Glomerular endothelial cell (primary cell): ENCODE measurements at regions not wholly inside any gene's neighbourhood (a gene's known extent, or its start where the extent isn't known, plus 50 kb on each side); places are given as distances from the start of the nearest gene placed in this dataset.

Source experiments
- DNase-seq: peaks from one replicate; pipeline ENCODE4 v3.0.0-alpha.2; 2011; ENCODE audit warnings: low read depth, low spot score; ENCODE audit errors: extremely low read depth

DNA sequence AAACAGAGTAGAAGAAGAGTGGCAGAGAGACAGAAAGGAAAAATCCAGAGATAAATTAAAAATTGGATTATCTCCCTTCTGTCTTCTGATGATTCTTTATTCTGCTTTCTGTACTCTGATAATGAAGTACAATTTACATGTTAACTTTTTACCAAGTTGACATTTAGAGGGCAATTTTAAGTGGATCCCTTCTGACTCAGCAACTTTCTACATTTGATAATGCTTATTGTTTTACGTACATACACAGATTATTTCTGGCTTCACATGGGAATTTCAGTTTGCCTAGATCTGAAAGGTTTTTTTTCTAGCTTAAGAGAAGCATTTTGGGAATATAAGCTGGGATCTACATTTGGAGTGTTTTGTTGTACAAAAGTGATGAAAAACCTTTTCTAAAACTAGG is 491.3 kb downstream of the OTOL1 start:
- DNase-seq: no peak

DNA sequence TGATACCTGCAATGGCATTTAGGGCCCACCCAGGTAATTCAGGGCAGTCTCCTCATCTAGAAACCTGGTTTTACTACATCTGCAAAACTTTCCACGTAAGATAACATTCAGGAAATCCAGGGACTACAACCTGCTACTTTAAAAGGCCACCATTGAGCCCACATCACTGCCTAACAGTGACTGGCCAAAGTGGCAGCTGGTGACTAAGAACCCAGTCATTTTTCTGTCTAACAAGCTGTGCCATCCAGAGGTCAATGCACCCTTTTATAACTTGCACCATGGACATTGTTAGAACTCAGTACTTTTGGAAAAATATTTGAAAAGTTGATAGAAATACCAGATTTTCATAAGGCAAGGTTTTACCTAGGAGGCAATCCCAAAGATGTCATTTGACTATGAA is 492.4 kb downstream of the OTOL1 start:
- no peak for DNase-seq

DNA sequence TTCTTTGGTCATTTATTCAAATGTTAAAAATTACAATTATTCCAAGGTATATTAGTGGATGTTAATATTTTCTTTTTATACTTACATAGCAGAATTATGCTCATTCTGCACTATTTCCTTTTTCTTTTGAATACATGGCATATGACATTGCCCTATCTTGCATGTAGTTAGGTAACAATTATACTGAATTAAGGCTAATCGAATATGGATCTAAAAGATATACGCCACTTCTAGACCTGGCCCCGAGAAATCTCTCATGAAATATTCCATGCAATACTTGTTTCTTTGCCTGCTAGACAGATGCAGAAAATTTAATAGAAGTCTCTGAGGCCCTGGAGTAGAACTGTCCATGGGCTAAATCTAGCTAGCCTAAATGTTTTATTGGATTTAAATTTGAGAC is 493.4 kb downstream of the OTOL1 start:
- DNase-seq: no peak

DNA sequence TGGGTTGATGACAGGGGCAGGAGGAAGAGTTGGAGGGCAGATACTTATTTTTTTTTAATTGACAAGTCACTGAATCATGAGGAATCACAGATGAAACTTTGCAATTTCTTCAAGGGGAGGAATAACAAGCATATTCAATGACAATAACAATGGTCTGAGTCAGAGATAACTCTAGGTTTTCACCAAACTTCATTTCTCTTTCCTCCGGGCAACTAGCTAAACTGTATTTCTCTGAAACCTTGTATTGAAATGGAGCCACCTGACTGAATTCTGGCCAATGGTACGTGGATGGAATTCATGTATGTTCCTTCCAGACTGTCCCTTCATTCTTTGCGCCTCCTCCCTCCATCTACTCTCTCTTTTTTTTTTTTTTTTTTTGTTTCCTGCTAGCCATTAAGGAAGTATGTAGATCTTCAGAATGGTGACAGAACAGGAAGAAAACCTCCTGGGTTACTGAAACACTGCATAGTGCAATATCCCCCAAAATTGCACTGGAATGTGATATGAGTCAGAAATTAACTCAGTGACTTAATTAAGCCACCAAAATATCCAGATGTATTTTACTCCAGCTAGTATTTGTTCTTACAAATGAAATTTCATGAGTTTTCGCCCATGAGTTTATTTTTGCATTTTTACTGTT is 495.4 kb downstream of the OTOL1 start:
- DNase-seq: no peak

DNA sequence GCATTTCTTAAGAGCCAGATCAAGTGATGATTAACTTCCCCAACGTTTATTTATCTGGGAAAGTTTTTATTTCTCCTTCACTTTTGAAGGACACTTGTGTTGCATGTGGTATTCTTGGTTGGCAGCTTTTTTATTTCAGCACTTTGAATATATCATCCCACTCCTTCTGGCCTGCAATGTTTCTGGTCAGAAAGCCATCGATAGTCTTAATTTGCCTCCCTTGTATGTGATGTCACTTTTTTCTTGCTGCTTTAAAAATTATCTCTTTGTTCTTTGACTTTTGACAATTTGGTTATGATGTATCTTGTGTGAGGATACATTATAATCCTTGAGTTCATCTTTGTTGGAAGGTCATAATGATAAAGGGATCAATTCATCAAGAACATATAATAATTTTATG is 503.2 kb downstream of the OTOL1 start:
- no peak for DNase-seq

DNA sequence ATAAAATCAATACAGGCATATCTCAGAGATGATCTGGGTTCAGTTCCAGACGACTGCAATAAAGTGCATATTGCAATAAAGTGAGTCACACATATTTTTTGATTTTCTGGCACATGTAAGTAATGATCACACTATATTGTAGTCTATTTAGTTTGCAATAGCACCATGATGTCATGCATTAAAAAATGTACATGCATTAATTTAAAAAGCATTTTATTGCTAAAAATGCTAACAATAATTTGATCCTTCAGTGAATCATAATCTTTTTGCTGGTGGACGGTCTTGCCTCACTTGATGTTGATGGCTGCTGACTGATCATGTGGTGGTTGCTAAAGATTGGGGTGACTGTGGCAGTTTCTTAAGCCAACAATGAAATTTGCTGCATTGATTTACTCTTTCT is 511.1 kb downstream of the OTOL1 start:
- DNase-seq: no peak

- DNase-seq: no peak
Measured at GRCh38 chr3:162012633-162013032, 516.0 kb downstream of the OTOL1 start.

- no peak for DNase-seq
Measured at GRCh38 chr3:162014284-162014683, 517.7 kb downstream of the OTOL1 start.

GRCh38 chr3:162015856-162016255 is 519.2 kb downstream of the OTOL1 start:
- no peak for DNase-seq

DNA sequence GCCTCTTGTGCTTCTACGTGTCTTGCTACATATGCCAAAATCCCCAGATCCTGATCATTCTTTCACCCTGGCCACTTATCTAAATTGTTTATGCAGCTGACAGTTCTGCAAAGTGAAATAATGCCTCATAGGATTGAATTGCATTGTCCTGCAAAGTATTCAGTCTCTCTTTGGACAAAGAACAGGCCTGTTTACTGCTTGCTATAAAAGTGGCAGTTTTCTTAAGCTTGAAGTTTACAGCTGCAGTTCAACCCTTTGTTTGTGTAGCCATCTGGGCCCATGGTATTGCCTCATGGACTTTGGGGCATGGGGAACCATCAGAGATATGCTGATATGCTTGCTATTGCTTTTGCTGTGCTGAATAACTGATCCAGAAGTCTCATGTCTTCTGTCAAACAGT is 523.2 kb downstream of the OTOL1 start:
- DNase-seq: no peak

- DNase-seq: no peak
Measured at GRCh38 chr3:162021206-162021605, 524.6 kb downstream of the OTOL1 start.

GRCh38 chr3:162022911-162023310 is 526.3 kb downstream of the OTOL1 start:
- no peak for DNase-seq

GRCh38 chr3:162029736-162030135 is 533.1 kb downstream of the OTOL1 start:
- no peak for DNase-seq

GRCh38 chr3:162034368-162034767 is 537.8 kb downstream of the OTOL1 start:
- no peak for DNase-seq

DNA sequence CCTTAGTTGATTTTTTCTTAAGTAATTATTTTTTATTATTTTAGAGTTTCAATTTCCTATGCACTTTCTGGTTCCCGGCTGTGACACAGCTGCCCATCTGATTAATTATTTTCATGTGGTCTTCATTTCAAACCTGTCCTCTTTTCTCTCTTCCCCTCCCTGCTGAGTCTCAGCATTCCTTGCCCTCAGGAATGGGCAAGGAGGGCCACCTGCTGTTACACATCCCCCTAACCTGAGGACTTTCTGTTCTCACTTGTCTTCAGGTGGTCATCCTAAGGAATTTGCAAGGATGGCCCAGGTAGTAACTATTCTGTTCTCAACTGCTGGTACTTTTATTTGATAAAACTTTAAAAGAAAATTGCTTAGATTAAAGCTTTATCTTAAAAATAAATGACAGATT is 545.0 kb downstream of the OTOL1 start:
- no peak for DNase-seq

GRCh38 chr3:162052636-162053035 is 556.0 kb downstream of the OTOL1 start:
- no peak for DNase-seq

DNA sequence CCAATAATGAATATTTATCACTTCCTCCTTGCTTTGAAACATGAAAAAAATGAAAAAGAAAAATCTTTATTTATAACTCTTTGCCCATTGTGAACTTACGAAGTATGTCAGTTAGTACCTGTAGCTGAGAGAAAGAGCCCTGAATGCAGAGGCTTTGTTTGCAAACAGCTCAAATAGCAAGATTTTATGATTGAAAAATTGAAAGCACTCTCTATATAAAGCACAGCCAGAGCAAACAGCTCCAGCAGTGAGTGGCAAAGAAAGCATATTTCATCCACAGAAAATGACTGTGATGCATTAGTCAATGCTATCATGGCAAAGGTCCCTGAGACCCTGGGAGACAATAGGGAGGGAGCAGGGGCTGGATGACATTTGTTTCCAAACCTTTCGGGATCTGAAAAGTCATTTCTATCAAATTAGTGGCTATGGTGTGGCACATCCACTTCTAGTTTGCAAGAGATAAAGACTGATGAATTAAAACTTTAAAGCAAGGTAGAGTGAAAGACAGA is 576.1 kb downstream of the OTOL1 start:
- DNase-seq: no peak

- no peak for DNase-seq
Measured at GRCh38 chr3:162073422-162073975, 576.9 kb downstream of the OTOL1 start.

DNA sequence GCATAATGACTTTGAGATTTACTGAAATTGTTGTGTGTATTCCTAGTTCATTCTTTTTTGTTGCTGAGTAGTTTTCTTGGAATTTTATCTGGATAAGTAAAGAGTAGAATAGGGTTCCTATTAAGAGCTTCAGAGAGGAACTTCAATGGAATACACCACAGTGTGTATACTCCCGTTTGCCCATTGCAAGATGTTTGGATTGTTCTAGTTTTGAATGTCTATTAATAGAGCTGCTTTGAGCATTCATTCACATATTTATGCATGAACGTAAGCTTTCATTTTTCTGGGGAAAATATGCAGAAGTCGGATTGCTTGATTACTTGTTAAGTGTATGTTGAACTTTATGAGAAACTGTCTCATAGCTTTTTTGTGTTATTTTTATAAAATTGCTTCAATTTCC is 580.5 kb downstream of the OTOL1 start:
- DNase-seq: no peak

GRCh38 chr3:162082516-162082915 is 585.9 kb downstream of the OTOL1 start:
- no peak for DNase-seq

DNA sequence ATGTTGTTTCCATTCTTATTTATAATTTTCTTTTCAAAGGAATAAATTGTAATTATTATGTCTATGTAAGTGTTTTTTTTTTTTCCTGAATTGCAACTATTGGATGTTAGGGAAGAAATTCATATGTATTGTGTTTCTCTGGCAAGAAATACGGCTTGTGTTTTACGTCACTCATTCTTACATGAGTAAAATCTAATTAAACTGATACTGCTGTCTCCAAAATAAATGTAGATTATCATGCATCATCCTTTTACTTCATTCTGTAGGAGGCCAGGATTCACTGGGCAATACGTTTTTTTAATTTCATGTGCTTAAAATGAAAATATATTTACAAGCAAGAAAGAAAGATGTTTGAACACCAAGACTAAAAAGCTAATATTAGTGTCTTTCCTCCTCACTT is 590.8 kb downstream of the OTOL1 start:
- no peak for DNase-seq

DNA sequence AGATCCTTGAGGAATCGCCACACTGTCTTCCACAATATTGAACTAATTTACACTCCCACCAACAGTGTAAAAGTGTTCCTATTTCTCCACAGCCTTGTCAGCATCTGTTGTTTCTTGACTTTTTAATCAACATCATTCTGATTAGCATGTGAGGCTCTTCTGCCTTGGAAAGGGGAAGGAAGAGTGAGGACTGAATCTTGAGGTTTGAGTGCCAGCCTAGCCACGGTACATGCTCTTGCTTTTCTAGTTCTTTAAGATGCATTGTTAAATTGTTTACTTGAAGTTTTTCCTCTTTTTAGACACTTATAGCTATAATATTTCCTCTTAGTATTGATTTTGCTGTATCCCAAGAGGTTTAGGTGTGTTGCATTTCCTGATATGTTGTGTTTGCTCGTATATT is 596.1 kb downstream of the OTOL1 start:
- DNase-seq: no peak

DNA sequence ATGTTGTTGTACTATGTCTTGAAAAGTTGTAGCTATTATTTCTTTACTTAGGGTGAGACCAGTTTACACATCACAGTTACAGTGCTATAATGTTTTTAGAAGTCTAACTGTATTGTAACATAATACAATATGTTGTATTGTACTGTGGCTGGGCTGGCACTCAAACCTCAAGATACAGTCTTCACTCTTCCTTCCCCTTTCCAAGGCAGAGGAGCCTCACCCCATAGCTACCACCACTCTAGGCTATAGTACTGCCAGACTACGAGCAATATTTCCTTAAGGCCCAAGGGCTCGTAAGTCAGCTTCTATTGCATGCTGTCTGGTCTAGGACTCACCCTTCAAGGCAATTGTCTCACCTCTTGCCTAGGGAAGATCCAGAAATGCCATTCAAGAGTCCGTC is 597.7 kb downstream of the OTOL1 start:
- no peak for DNase-seq
